NB4 (cell line): ENCODE measurements at regions not wholly inside any gene's neighbourhood (a gene's known extent, or its start where the extent isn't known, plus 50 kb on each side); places are given as distances from the start of the nearest gene placed in this dataset.

Experiments used
- DNase-seq: peaks from one replicate; pipeline ENCODE4 v3.0.0; 2010; ENCODE audit warnings: low read depth
- H3K4me3 ChIP-seq: one replicate; pipeline ENCODE4 v1.5.1; 2011; ENCODE audit warnings: mild to moderate bottlenecking, low read depth, low read length, moderate library complexity
- CTCF ChIP-seq: IDR thresholded peaks from one replicate; pipeline ENCODE4 v1.5.1; 2012; ENCODE audit warnings: low read depth, low read length
- MYC ChIP-seq: IDR thresholded peaks from 2 replicates; pipeline ENCODE4 v1.6.1; 2011; ENCODE audit warnings: low read depth, low read length
- POLR2A ChIP-seq: IDR thresholded peaks from 2 replicates; pipeline ENCODE4 v1.6.1; 2011; ENCODE audit warnings: mild to moderate bottlenecking; ENCODE audit not compliant: insufficient read length; ENCODE audit errors: extremely low read depth
- TF ChIP-seq, protein P1 (sequence below): IDR thresholded peaks from 2 replicates; pipeline ENCODE4 v1.6.1; 2011; ENCODE audit warnings: low read depth, low read length

GRCh38 chr1:55542901-55543504 lies 327.8 kb upstream of the USP24 start:
- TF ChIP-seq, protein P1, sequence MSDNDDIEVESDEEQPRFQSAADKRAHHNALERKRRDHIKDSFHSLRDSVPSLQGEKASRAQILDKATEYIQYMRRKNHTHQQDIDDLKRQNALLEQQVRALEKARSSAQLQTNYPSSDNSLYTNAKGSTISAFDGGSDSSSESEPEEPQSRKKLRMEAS, result no peak
- TF ChIP-seq CTCF, result no peak
- no peak for TF ChIP-seq MYC
- no peak for TF ChIP-seq POLR2A
- DNase-seq, result no peak
- no peak overlapping the region for H3K4me3 ChIP-seq

DNA sequence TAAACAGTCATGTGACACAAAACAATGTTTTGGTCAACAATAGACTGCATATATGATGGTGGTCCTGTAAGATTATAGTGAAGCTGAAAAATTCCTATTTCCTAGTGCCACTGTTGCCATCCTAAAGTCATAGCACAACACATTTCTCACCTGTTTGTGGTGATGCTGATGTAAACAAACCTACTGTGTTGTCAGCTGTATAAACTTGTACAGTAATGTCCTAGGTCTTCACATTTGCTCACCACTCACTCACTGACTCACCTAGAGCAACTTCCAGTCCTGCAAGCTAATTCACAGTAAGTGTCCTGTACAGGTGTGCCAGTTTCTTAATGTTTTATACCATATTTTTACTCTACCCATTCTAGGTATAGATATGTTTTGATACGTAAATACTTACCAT lies 326.1 kb upstream of the USP24 start:
- TF ChIP-seq POLR2A (no peak), CTCF (no peak), MYC (no peak)
- TF ChIP-seq, protein P1, result no peak
- H3K4me3 ChIP-seq, result no peak overlapping the region
- DNase-seq, result no peak

DNA sequence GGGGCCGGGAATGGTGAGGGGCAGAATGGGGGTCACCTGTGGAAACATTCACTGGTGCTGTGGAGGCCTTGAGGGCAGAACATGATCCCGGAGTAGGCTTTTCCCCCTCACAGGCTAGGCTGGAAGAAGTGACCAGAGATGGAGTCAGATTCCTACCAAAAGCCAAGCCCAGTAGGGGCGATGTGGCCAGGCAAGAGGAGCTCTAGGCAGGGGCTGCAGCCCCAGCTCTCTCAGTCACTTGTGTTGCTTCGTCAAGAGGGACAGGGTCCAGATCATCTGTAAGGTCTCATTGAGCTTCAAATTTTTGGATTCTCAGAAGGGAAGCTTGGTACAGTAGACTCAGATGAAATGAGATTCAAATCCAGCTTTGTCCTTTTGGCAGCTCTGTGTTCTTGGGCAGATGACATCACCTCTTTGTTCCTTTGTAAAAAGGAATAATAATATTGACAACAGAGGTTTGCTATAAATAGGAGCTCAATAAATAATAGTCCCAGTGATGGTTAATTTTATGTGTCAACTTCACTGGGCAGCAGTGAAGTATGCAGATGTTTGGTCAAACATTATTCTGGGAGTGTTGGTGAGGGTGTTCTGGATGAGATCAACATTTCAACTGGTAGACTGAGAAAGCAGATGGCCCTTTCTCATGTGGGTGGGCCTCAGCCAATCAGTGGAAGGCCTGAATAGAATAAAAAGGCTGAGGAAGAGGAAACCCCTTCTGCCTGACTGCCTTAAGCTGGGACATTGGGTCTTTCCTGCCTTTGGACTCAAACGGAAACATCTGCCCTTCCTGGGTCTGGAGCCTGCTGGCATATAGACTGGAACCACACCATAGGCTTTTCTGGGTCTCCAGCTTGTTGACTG lies 324.7 kb upstream of the USP24 start:
- TF ChIP-seq POLR2A (no peak), MYC (no peak), CTCF (no peak)
- TF ChIP-seq, protein P1, result no peak
- no peak overlapping the region for H3K4me3 ChIP-seq
- no peak for DNase-seq

DNA sequence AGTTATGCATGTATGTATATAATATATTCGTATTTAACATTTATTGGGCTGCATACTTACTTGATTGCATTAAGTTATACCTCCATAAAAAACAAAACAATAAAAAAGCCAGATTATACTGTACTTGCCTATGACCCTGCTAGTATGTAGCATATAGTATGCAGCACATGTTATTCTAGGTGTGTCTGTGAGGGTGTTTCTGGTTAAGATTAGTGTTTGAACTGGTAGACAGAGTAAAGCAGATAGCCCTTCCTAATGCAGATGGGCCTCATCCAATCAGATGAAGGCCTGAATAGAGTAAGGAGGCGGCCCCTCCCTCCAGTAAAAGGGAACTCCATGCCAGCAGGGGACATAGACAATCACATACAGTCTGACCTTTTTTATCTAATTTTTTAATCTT lies 323.3 kb upstream of the USP24 start:
- TF ChIP-seq, protein P1, result no peak
- TF ChIP-seq CTCF, result no peak
- TF ChIP-seq MYC, result no peak
- TF ChIP-seq POLR2A, result no peak
- no peak for DNase-seq
- no peak overlapping the region for H3K4me3 ChIP-seq

- TF ChIP-seq MYC, result no peak
- TF ChIP-seq, protein P1, result no peak
- no peak for TF ChIP-seq CTCF
- no peak for DNase-seq
- H3K4me3 ChIP-seq, result no peak overlapping the region
Measured at GRCh38 chr1:55536545-55536865, 321.3 kb upstream of the USP24 start.
